Head of caudate nucleus (tissue), 42 donors: ENCODE measurements at regions not wholly inside any gene's neighbourhood (a gene's known extent, or its start where the extent isn't known, plus 50 kb on each side); places are given as distances from the start of the nearest gene placed in this dataset.

ENCODE experiments used
- DNase-seq, 42 donors: peaks; one replicate each; pipeline versions ENCODE4 v3.0.0 to v3.0.0-alpha.2; 2020 to 2021; ENCODE audit warnings: mixed read lengths in 7 of 42
- intact Hi-C: fragments of 100-400 bp; cut with DNase I; formaldehyde crosslinking; loops from one replicate; pipeline ENCODE4 v1.15.0; 2022

GRCh38 chr15:37528432-37528831, 406.0 kb upstream of the TMCO5A start:
- intact Hi-C loops, result no loop called here
- DNase-seq, result no peak

- DNase-seq, result no peak
Measured at GRCh38 chr15:37536967-37537605, 397.4 kb upstream of the TMCO5A start.

GRCh38 chr15:37537802-37538201, 396.6 kb upstream of the TMCO5A start:
- DNase-seq, result no peak
- intact Hi-C loops, result no loop called here

More at GRCh38 chr15:37536967-37537605, 397.4 kb upstream of the TMCO5A start:
- intact Hi-C loops, result no loop called here

GRCh38 chr15:37548116-37548515, 386.3 kb upstream of the TMCO5A start:
- intact Hi-C loops, result no loop called here

GRCh38 chr15:37550360-37551024, 383.9 kb upstream of the TMCO5A start:
- DNase-seq, result no peak
- intact Hi-C loops, result no loop called here

More at GRCh38 chr15:37548116-37548515, 386.3 kb upstream of the TMCO5A start:
- DNase-seq, result no peak

GRCh38 chr15:37572401-37572800, 362.0 kb upstream of the TMCO5A start:
- intact Hi-C loops, result no loop called here

GRCh38 chr15:37574985-37575384, 359.5 kb upstream of the TMCO5A start:
- intact Hi-C loops, result no loop called here

More at GRCh38 chr15:37572401-37572800, 362.0 kb upstream of the TMCO5A start:
- no peak for DNase-seq

GRCh38 chr15:37576952-37577351, 357.5 kb upstream of the TMCO5A start:
- intact Hi-C loops, result no loop called here
- no peak for DNase-seq

More at GRCh38 chr15:37574985-37575384, 359.5 kb upstream of the TMCO5A start:
- DNase-seq, result no peak

GRCh38 chr15:37581866-37582532, 352.4 kb upstream of the TMCO5A start:
- DNase-seq, result no peak
- intact Hi-C loops, result no loop called here

- intact Hi-C loops, result no loop called here
- DNase-seq, result no peak
Measured at GRCh38 chr15:37582852-37583251, 351.6 kb upstream of the TMCO5A start.

GRCh38 chr15:37586011-37586583, 348.3 kb upstream of the TMCO5A start:
- DNase-seq, result no peak
- intact Hi-C loops, result no loop called here

GRCh38 chr15:37586976-37587375, 347.5 kb upstream of the TMCO5A start:
- intact Hi-C loops, result no loop called here
- DNase-seq, result no peak

- peak in 1 of 42 donors; percentile 4 for DNase-seq
- intact Hi-C loops, result no loop called here
Measured at GRCh38 chr15:37594417-37594816, 340.0 kb upstream of the TMCO5A start.

- intact Hi-C loops, result no loop called here
- no peak for DNase-seq
Measured at GRCh38 chr15:37595426-37595970, 338.9 kb upstream of the TMCO5A start.

GRCh38 chr15:37599156-37599555, 335.3 kb upstream of the TMCO5A start:
- intact Hi-C loops, result no loop called here

GRCh38 chr15:37616215-37616614, 318.2 kb upstream of the TMCO5A start:
- intact Hi-C loops, result no loop called here
- no peak for DNase-seq

More at GRCh38 chr15:37599156-37599555, 335.3 kb upstream of the TMCO5A start:
- DNase-seq, result no peak

GRCh38 chr15:37618353-37618752, 316.1 kb upstream of the TMCO5A start:
- DNase-seq, result no peak
- intact Hi-C loops, result no loop called here

- intact Hi-C loops, result no loop called here
Measured at GRCh38 chr15:37619358-37620042, 314.9 kb upstream of the TMCO5A start.

GRCh38 chr15:37625576-37625975, 308.9 kb upstream of the TMCO5A start:
- intact Hi-C loops, result no loop called here

More at GRCh38 chr15:37619358-37620042, 314.9 kb upstream of the TMCO5A start:
- no peak for DNase-seq

More at GRCh38 chr15:37625576-37625975, 308.9 kb upstream of the TMCO5A start:
- no peak for DNase-seq
